ENCODE measurements at regions not wholly inside any gene's neighbourhood (a gene's known extent, or its start where the extent isn't known, plus 50 kb on each side); places are given as distances from the start of the nearest gene placed in this dataset.

DNA sequence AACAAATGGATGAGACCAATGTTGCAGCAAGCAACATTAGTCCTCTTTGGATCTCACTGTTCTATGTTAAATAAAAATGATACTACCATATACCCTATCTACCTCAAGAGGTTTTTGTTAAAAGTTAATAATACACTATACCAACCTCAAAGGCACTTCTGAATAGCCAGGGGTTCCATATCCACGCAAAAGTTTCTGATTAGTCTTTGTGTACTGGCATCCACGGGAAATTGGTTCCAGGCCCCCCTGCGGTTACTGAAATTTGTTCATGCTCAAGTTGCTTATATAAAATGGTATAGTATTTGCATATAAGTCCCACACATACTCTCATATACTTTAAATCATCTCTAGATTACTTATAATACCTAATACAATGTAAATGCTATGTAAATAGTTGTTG lies 585.7 kb downstream of the INSC start:
- TF ChIP-seq JUND (IDR thresholded peaks at IDR 0.05; ENCODE audit: low read depth), result no peak
- in situ Hi-C loops (cut with HindIII; ENCODE audit: low pct_unique_long_range_greater_than_20kb, low sequenced_read_pairs), result no loop called here
- no peak for DNase-seq (ENCODE audit: low read depth in 1 of 2, low spot score in 1 of 2)

DNA sequence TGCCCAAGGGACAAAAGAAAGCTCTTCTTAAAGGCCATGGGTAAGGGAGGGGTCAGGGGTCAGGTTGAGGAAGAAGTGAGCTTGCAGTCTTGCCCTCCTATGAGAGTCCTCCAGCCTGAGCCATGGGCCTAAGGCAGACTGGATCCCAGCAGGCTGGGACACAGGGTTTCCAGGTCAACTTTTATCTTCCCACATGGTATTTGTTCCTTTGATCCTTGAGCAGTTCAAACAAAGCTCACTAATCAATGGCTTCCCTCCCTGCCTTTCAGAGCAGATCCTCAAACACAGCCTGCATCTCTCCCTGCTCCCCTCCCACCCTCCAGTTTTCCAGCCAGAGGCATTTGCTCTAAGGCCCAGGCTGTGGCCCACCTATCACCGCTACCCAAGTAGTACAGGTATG lies 589.3 kb downstream of the INSC start:
- in situ Hi-C loops (cut with HindIII; ENCODE audit: low pct_unique_long_range_greater_than_20kb, low sequenced_read_pairs), result no loop called here
- no peak for DNase-seq (ENCODE audit: low read depth in 1 of 2, low spot score in 1 of 2)
- TF ChIP-seq JUND (IDR thresholded peaks at IDR 0.05; ENCODE audit: low read depth), result no peak

DNA sequence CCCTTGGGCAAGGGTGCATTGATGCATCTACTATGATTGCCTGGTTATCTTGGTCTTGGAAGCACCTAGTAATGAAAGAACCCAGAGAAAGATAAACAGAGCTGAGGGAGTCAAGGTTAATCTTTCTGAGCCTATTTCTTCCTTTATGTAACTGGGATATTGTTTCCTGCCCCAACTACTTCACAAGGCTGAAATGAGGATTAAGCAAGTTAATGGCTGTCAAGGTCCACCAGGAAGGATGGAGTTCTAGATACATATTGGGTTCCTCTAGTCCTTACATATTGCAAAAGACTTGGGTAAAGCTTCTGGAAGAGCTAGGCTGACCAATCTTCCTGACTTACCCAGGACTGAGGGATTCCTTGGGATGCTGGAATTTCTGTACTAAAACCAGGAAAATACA lies 589.8 kb downstream of the INSC start:
- no peak for TF ChIP-seq JUND (IDR thresholded peaks at IDR 0.05; ENCODE audit: low read depth)
- no peak for DNase-seq (ENCODE audit: low read depth in 1 of 2, low spot score in 1 of 2)
- in situ Hi-C loops (cut with HindIII; ENCODE audit: low pct_unique_long_range_greater_than_20kb, low sequenced_read_pairs), result no loop called here

DNA sequence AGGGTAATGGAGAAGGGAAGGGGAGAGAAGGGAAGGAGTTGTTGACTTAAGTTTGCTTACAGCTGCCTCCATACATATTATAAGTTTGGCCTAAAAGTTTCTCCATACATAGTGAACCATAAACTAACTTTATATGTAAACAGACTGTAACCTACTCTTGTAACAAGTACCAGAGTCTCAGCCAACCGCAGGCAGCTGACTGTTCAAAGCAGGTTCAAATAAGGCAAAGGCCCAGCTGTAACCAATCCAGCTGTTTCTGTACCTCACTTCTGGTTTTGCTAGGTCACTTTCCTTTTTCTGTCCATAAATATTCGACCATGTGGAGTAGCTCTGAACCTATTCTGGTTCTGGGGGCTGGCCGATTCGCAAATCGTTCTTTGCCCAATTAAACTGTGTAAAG lies 591.2 kb downstream of the INSC start:
- TF ChIP-seq JUND (IDR thresholded peaks at IDR 0.05; ENCODE audit: low read depth), result no peak

DNA sequence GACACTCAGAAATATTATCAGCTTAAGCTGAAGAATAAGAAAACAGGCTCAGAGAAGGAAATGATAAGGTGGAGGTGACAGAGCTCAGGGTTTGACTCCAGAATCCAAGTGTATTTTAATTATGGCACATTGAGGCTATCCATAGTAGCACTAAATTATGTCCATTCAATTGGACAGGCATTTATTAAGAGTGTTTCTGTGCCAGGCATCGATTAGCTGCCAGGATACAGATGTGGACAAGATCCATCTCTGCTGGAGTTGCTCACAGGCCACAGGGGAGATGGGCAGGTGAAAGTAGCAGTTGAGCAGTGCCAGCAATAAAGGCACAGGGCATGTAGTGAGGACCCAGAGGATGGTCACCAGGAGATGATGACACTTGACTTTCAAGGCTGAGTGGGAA lies 592.5 kb downstream of the INSC start:
- in situ Hi-C loops (cut with HindIII; ENCODE audit: low pct_unique_long_range_greater_than_20kb, low sequenced_read_pairs), result no loop called here
- no peak for TF ChIP-seq JUND (IDR thresholded peaks at IDR 0.05; ENCODE audit: low read depth)
- DNase-seq (ENCODE audit: low read depth in 1 of 2, low spot score in 1 of 2), result no peak

More for the DNA sequence above, 591.2 kb downstream of the INSC start:
- in situ Hi-C loops (cut with HindIII; ENCODE audit: low pct_unique_long_range_greater_than_20kb, low sequenced_read_pairs), result no loop called here
- no peak for DNase-seq (ENCODE audit: low read depth in 1 of 2, low spot score in 1 of 2)

DNA sequence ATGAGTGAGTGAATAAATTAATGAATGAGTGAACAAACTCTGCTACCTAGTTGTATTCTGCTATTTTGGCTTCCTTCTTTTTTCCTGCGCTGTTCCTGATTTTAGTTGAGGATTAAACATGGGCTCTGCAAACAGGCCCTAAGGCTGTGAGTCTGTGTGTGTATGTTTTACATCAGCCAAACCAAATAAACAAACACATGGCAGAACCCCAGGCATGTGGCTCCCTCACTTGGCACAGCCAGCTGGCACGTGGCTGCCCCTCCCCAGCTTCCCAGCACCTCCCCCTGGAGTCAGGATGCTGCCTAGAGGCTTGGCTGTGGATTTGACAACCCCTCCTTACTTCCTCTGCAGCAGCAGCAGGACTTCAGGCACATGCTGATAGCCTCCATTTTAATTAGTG lies 593.2 kb downstream of the INSC start:
- peak; percentile 47 to 85 for DNase-seq (ENCODE audit: low read depth in 1 of 2, low spot score in 1 of 2)

DNA sequence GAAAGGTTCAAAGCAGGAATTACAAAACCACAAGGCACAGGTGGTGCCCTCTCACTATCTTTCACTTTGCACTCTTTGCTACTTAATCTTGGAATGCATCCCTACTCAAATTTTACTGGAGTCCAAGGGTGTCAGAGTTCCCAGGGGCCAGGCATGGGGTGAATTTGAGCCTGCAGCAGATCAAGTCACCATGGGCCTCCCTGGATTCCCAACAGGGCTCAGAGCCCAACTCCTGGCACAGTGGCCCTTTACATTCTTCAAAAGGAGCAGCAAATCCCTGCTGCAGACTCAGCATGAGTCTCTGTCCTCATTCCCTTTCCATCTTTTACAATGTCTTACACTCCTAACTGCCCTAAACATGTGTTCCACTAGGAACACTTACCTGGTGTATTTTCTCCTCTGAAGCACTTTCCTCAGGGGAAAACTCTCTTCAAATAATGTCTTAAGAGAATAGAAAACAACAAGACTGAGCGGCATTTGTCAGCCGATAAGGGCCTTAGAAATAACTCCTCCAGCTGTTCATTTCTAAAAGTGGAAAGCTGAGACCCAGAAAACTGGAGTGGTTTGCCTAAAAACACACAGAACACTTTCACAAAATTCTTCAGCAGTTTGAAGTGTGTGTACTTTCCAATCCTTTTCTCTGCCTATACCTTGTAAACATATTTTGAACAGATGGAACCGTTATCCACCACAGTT lies 596.0 kb downstream of the INSC start:
- no peak for TF ChIP-seq JUND (IDR thresholded peaks at IDR 0.05; ENCODE audit: low read depth)
- in situ Hi-C loops (cut with HindIII; ENCODE audit: low pct_unique_long_range_greater_than_20kb, low sequenced_read_pairs), result no loop called here
- DNase-seq (ENCODE audit: low read depth in 1 of 2, low spot score in 1 of 2), result no peak

More for the DNA sequence above, 593.2 kb downstream of the INSC start:
- in situ Hi-C loops (cut with HindIII; ENCODE audit: low pct_unique_long_range_greater_than_20kb, low sequenced_read_pairs), result no loop called here
- no peak for TF ChIP-seq JUND (IDR thresholded peaks at IDR 0.05; ENCODE audit: low read depth)

DNA sequence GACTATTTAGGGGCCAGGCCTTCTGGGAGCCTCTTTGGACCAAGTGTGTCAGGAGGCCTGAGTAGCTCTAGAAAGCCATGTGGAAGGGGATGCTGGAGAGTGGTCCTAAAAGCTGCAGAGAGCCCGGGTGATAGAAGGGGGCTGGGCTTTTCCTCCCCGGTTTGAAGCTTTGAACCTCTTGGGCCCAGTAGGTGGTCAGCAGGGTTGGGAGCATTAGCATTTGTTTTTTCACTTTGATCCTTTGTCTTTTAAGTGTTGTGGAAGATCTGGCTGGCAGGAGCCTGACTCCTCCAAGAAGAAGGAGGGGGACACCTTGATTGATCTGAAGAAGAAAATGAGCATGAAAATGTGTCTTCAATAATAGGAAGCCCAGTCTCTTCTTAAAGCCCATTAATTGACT lies 596.6 kb downstream of the INSC start:
- in situ Hi-C loops (cut with HindIII; ENCODE audit: low pct_unique_long_range_greater_than_20kb, low sequenced_read_pairs), result no loop called here
- DNase-seq (ENCODE audit: low read depth in 1 of 2, low spot score in 1 of 2), result no peak
- no peak for TF ChIP-seq JUND (IDR thresholded peaks at IDR 0.05; ENCODE audit: low read depth)

DNA sequence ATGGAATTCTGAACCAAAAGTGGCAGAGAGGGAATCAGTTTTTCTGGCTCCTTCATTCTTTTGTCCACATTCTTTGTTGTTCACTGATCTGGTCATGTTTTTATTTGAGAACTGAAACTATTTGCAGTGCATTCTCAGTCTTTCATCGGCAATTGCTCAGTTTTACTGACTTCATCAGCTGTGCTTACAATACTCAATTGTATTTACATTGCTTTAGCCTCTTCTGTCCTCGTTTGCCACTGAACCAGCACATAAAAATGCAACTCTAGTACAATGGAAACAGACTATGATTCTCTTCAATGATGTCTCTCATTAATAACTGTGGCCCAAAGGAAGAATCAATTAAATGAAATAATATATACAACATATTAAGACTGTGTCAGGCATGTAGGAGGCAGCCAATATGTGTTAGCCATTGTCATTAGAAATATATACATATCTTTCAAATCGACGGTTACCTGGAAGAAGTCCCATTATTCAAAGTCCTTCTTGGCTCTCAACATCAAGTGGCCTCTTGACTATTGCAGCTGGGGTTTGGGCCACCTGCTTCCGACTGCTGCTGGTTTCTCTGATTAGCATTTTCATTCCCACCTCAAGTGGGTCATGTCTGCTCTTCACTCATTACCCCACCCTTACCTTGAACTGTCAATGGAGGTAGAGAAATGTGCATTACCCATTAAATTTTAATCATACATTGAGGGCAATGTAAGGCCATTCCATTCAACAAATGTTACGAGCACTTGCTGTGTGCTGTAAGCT lies 600.1 kb downstream of the INSC start:
- no peak for DNase-seq (ENCODE audit: low read depth in 1 of 2, low spot score in 1 of 2)
- in situ Hi-C loops (cut with HindIII; ENCODE audit: low pct_unique_long_range_greater_than_20kb, low sequenced_read_pairs), result no loop called here
- TF ChIP-seq JUND (IDR thresholded peaks at IDR 0.05; ENCODE audit: low read depth), result no peak

DNA sequence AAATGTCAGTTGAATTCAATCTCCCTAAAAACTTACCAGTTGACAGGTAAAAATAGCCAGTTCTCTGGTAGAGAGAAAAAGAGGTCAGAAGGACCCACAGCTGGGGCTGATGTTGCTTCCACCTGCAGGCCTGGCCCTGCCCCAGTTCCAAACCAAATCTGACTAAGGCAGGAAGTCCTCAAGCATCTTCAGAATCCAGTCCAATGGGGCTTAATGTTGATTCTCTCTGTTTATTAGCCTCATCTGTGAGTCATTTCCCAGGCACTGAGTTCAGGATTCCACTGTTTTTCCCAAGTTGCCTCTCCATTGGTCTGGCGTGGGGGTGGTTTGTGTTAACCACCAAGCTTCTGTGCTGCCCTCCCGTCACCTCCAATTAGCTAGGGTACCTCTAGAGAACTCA lies 601.8 kb downstream of the INSC start:
- in situ Hi-C loops (cut with HindIII; ENCODE audit: low pct_unique_long_range_greater_than_20kb, low sequenced_read_pairs), result no loop called here
- TF ChIP-seq JUND (IDR thresholded peaks at IDR 0.05; ENCODE audit: low read depth), result no peak
- no peak for DNase-seq (ENCODE audit: low read depth in 1 of 2, low spot score in 1 of 2)

DNA sequence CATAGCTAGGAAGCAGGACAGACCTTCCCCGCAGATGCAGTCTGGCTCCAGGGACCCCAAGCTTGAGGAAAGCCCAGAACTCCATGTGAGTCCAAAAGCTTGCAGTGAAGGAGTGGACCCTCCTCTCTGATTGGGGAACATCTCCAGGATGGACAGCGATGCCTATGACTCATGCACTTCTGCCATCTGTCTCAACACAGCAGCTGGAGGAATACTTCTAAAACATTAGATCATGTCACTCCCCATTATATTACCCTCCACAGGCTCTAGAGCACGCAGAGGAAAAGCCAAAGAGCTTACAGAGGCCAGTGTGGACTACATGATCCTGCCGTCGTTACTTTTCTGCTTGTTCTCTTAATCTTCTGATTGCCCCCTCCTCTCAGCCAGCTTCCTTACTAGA lies 605.7 kb downstream of the INSC start:
- in situ Hi-C loops (cut with HindIII; ENCODE audit: low pct_unique_long_range_greater_than_20kb, low sequenced_read_pairs), result no loop called here
- TF ChIP-seq JUND (IDR thresholded peaks at IDR 0.05; ENCODE audit: low read depth), result no peak
- no peak for DNase-seq (ENCODE audit: low read depth in 1 of 2, low spot score in 1 of 2)

DNA sequence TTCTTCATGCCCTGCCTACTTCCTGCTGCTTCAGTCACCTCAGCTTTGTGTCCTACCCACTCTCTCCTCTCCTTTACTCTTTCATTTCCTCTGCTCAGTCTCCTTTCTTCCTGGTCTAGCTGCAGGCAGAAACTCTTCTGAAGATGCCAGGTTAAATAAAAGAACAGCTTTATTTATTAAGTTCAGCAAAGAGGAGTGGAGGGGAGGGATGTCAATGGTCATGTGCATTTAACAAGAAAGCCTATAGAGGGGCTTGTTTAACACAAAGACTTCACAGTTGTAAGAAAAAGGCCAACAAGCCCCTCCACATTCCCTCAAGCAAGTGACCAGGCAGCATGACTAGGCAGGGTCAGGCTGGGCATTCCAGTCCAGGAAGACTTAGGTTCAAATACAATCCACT lies 609.2 kb downstream of the INSC start:
- no peak for TF ChIP-seq JUND (IDR thresholded peaks at IDR 0.05; ENCODE audit: low read depth)
- DNase-seq (ENCODE audit: low read depth in 1 of 2, low spot score in 1 of 2), result no peak
- in situ Hi-C loops (cut with HindIII; ENCODE audit: low pct_unique_long_range_greater_than_20kb, low sequenced_read_pairs), result no loop called here

DNA sequence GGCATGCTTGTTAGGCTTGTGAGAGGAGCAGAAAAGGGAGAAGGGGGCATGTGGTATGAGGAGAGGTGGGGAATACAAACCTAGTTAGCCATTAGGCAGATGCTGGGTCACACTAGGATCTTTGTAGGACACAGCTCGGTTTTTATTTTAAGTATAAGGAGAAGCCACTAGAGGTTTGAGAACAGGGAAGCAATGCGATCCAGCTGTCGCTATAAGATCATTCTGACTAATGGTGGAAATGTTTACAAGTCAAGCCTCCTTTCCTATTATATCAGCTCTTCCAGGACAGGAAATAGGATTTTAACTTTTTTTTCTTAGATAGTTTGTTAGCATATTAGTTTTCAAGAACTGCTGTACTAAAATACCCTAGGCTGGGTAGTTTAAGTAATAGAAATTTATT lies 609.9 kb downstream of the INSC start:
- TF ChIP-seq JUND (IDR thresholded peaks at IDR 0.05; ENCODE audit: low read depth), result no peak
- no peak for DNase-seq (ENCODE audit: low read depth in 1 of 2, low spot score in 1 of 2)
- in situ Hi-C loops (cut with HindIII; ENCODE audit: low pct_unique_long_range_greater_than_20kb, low sequenced_read_pairs), result no loop called here
